Esophagus muscularis mucosa (tissue), 4 donors: ENCODE measurements at regions not wholly inside any gene's neighbourhood (a gene's known extent, or its start where the extent isn't known, plus 50 kb on each side); places are given as distances from the start of the nearest gene placed in this dataset.

Experiments
- EP300 ChIP-seq: sonication (generic); formaldehyde crosslinking; IDR thresholded peaks from one replicate; pipeline ENCODE4 v1.6.1; 2017; ENCODE audit warnings: antibody characterized with exemption
- POLR2A ChIP-seq: fragments of 450-650 bp; IDR thresholded peaks from one replicate; pipeline ENCODE4 v1.6.1; 2017; ENCODE audit warnings: antibody characterized with exemption, moderate library complexity, mild to moderate bottlenecking, low read depth
- TF ChIP-seq, protein P1 (sequence below), 3 experiments: fragments of 200-600 bp in 2 of 3; fragments of 450-650 bp in 1 of 3; sonication (generic) in 2 of 3; IDR thresholded peaks; one replicate each; pipeline ENCODE4 v1.5.1; 2017 to 2019; ENCODE audit warnings: antibody characterized with exemption in 3 of 3, mild to moderate bottlenecking in 2 of 3, moderate library complexity in 1 of 3

DNA sequence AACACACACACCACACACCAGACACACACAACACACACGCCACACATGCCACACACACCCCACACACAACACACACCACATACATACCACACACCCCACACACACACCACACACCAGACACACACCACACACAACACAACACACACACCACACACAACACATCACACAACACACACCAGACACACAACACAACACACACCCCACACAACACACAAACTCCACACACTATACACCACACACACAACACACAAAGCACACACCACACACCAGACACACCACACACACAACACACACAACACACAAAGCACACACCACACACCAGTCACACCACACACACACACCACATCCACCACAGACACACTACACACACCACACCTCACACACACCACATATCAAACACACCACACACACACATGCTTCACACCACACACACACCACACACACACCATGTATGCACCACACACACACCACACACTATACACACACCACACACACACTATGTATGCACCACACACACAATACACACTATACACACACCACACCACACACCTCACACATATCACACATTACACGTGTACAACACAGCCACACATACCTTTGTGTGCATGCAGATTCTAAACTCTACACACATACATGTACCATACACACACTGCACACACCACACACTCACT is 72.2 kb downstream of the TMEM18 start:
- TF ChIP-seq, protein P1, sequence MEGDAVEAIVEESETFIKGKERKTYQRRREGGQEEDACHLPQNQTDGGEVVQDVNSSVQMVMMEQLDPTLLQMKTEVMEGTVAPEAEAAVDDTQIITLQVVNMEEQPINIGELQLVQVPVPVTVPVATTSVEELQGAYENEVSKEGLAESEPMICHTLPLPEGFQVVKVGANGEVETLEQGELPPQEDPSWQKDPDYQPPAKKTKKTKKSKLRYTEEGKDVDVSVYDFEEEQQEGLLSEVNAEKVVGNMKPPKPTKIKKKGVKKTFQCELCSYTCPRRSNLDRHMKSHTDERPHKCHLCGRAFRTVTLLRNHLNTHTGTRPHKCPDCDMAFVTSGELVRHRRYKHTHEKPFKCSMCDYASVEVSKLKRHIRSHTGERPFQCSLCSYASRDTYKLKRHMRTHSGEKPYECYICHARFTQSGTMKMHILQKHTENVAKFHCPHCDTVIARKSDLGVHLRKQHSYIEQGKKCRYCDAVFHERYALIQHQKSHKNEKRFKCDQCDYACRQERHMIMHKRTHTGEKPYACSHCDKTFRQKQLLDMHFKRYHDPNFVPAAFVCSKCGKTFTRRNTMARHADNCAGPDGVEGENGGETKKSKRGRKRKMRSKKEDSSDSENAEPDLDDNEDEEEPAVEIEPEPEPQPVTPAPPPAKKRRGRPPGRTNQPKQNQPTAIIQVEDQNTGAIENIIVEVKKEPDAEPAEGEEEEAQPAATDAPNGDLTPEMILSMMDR (IDR thresholded peaks at IDR 0.05) = no peak
- TF ChIP-seq EP300 = no peak
- TF ChIP-seq POLR2A = no peak
